ENCODE measurements at regions not wholly inside any gene's neighbourhood (a gene's known extent, or its start where the extent isn't known, plus 50 kb on each side); places are given as distances from the start of the nearest gene placed in this dataset.

DNA sequence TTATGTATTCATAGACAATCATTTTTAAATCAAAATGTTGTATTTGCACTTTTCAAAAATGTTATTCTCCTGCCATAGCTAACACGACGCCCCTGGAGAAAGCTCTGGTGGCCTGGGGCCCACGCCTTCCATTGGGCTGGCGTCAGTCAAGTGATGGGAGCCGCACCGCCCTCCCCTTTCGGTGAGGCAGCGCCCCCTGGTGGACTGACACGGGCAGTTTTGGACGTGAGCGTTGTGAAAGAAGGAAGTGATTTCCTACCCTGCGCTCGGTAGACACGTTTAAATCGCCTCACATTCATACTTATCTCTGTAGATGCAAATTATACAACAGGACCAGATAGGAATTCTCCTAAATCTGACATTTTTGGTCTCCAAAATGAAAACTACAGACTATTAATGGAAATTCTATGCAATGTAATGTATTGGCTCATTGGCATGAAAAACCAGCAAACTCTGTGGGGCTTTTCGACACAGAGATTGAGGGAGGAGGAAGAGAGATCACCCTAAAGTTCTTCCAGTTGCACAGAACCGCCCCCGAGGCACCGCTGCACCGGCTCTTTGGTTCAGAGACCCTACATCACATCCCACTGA, 326.2 kb upstream of the SOX11 start:
- TF ChIP-seq POLR2A (IDR thresholded peaks at IDR 0.05; ENCODE audit: low read length) (no peak), GATA1 (IDR thresholded peaks at IDR 0.05; ENCODE audit: low read depth, low read length) (no peak)
